Left cardiac atrium (tissue), 4 donors: ENCODE measurements at regions not wholly inside any gene's neighbourhood (a gene's known extent, or its start where the extent isn't known, plus 50 kb on each side); places are given as distances from the start of the nearest gene placed in this dataset.

Experiments
- ATAC-seq, 2 donors: fragments of 200-7000 bp; cut with Tn5 transposase; one replicate each; pipeline ENCODE4 v1.9.1; 2020; ENCODE audit warnings: mild to moderate bottlenecking in 2 of 2, moderate library complexity in 2 of 2
- DNase-seq: peaks from one replicate; pipeline ENCODE4 v3.0.0-alpha.2; 2020
- intact Hi-C, 2 donors: fragments of 100-400 bp; cut with DNase I; formaldehyde crosslinking; loops; one replicate each; pipeline versions ENCODE4 v1.14.1 to v1.15.1; 2022 to 2023
- donor health status: DM: no; HTN: yes; CAD: no.
- donor health status: DM: no; HTN: yes; CAD: no; lungs with severe emphysema.
- donor health status: DM: yes; HTN: yes; CAD: no.
- donor health status: Dilated cardiomyopathy.

GRCh38 chr5:8641786-8642505 lies 773.0 kb downstream of the MTRR start:
- ATAC-seq (no peak), DNase-seq (no peak)
- intact Hi-C loops, result no loop called here

GRCh38 chr5:8644377-8644776 lies 775.4 kb downstream of the MTRR start:
- DNase-seq (no peak), ATAC-seq (no peak)
- intact Hi-C loops, result no loop called here

GRCh38 chr5:8647111-8647510 lies 778.2 kb downstream of the MTRR start:
- DNase-seq (no peak), ATAC-seq (no peak)
- intact Hi-C loops, result no loop called here

- ATAC-seq (no peak), DNase-seq (no peak)
- intact Hi-C loops, result no loop called here
Measured at GRCh38 chr5:8650186-8650585, 781.2 kb downstream of the MTRR start.

- no peak for DNase-seq
- intact Hi-C loops, result no loop called here
- no peak for ATAC-seq
Measured at GRCh38 chr5:8660133-8660893, 791.4 kb downstream of the MTRR start.

- intact Hi-C loops, result no loop called here
- DNase-seq (no peak), ATAC-seq (no peak)
Measured at GRCh38 chr5:8663374-8663773, 794.4 kb downstream of the MTRR start.

GRCh38 chr5:8675182-8675581 lies 806.2 kb downstream of the MTRR start:
- ATAC-seq (no peak), DNase-seq (no peak)
- intact Hi-C loops, result no loop called here

- DNase-seq, result no peak
- intact Hi-C loops, result no loop called here
- ATAC-seq, result no peak
Measured at GRCh38 chr5:8676695-8677094, 807.7 kb downstream of the MTRR start.

GRCh38 chr5:8682381-8682780 lies 813.4 kb downstream of the MTRR start:
- DNase-seq (no peak), ATAC-seq (no peak)
- intact Hi-C loops, result no loop called here

- ATAC-seq, result no peak
- intact Hi-C loops, result no loop called here
- no peak for DNase-seq
Measured at GRCh38 chr5:8683496-8683895, 814.5 kb downstream of the MTRR start.

GRCh38 chr5:8685704-8686103 lies 816.8 kb downstream of the MTRR start:
- intact Hi-C loops, result no loop called here

GRCh38 chr5:8686707-8687106 lies 817.8 kb downstream of the MTRR start:
- peak in 1 of 2 donors; percentile 32 for ATAC-seq
- no peak for DNase-seq
- intact Hi-C loops, result no loop called here

More at GRCh38 chr5:8685704-8686103, 816.8 kb downstream of the MTRR start:
- no peak for ATAC-seq
- DNase-seq, result no peak

- ATAC-seq (no peak), DNase-seq (no peak)
- intact Hi-C loops, result no loop called here
Measured at GRCh38 chr5:8689773-8690172, 820.8 kb downstream of the MTRR start.

- no peak for DNase-seq
- intact Hi-C loops, result no loop called here
- ATAC-seq, result no peak
Measured at GRCh38 chr5:8691221-8691620, 822.3 kb downstream of the MTRR start.

- no peak for ATAC-seq
- intact Hi-C loops, result no loop called here
- no peak for DNase-seq
Measured at GRCh38 chr5:8693341-8693844, 824.4 kb downstream of the MTRR start.

- ATAC-seq (no peak), DNase-seq (no peak)
- intact Hi-C loops, result no loop called here
Measured at GRCh38 chr5:8694545-8694944, 825.6 kb downstream of the MTRR start.

- ATAC-seq, result no peak
- no peak for DNase-seq
- intact Hi-C loops, result no loop called here
Measured at GRCh38 chr5:8695902-8696845, 827.2 kb downstream of the MTRR start.

- DNase-seq (no peak), ATAC-seq (no peak)
- intact Hi-C loops, result no loop called here
Measured at GRCh38 chr5:8700222-8700621, 831.3 kb downstream of the MTRR start.

- intact Hi-C loops, result no loop called here
- DNase-seq (no peak), ATAC-seq (no peak)
Measured at GRCh38 chr5:8700671-8701070, 831.7 kb downstream of the MTRR start.

GRCh38 chr5:8701251-8701650 lies 832.3 kb downstream of the MTRR start:
- ATAC-seq (no peak), DNase-seq (no peak)
- intact Hi-C loops, result no loop called here
